Neural cell (in vitro differentiated cells): ENCODE measurements at regions not wholly inside any gene's neighbourhood (a gene's known extent, or its start where the extent isn't known, plus 50 kb on each side); places are given as distances from the start of the nearest gene placed in this dataset.

Experiments
- RAD21 ChIP-seq: fragments of 450-650 bp; conservative IDR thresholded peaks from 2 replicates; pipeline ENCODE4 v1.6.1; 2014; ENCODE audit warnings: antibody characterized with exemption, mild to moderate bottlenecking, moderate library complexity
- TF ChIP-seq, protein P1 (sequence below): fragments of 450-650 bp; IDR thresholded peaks from 2 replicates; pipeline ENCODE4 v1.5.1; 2014; ENCODE audit warnings: antibody characterized with exemption, mild to moderate bottlenecking, moderate library complexity; ENCODE audit not compliant: poor library complexity, severe bottlenecking

DNA sequence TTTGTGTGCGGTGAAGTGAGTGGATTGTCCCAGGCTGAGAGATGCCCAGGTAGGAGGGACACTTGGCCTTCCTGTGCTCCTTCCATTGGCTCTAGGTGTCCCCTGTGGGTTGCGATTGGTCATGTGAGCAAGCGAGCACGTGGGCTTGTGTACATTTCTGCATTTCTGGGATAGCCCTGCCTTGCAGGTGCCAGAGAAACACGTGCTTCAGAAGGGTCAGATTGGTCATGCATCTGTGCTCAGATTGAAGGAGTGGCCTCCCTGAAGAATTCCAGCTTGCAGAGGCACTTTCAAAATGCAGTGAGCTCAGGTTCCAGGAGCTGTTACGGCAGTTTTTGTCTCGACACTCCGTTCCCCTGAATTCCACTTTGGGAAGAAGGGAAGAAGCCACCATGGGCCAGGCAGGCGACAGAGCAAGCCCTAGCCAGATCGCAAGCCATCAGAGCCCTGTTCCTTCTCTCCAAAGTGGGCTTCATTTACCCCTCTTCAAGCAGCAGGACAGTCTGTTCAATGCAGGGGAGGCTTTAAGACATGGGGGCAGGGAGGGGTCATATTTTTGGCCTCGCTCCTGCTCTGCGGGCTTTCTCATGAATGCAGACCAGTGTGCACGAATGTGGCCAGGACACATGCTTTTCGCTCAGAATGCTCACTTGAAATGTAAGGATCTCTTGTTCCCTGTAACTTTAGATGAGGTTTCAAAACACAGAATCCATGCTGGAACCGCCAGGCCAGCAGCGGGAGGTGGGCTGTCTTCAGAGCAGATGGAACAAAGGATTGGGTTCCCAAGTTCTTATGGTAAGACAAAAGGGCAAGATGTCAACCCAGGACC is 78.6 kb upstream of the AKAP12 start:
- TF ChIP-seq, protein P1, sequence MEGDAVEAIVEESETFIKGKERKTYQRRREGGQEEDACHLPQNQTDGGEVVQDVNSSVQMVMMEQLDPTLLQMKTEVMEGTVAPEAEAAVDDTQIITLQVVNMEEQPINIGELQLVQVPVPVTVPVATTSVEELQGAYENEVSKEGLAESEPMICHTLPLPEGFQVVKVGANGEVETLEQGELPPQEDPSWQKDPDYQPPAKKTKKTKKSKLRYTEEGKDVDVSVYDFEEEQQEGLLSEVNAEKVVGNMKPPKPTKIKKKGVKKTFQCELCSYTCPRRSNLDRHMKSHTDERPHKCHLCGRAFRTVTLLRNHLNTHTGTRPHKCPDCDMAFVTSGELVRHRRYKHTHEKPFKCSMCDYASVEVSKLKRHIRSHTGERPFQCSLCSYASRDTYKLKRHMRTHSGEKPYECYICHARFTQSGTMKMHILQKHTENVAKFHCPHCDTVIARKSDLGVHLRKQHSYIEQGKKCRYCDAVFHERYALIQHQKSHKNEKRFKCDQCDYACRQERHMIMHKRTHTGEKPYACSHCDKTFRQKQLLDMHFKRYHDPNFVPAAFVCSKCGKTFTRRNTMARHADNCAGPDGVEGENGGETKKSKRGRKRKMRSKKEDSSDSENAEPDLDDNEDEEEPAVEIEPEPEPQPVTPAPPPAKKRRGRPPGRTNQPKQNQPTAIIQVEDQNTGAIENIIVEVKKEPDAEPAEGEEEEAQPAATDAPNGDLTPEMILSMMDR, result no peak
- no peak for TF ChIP-seq RAD21
